ENCODE measurements at regions not wholly inside any gene's neighbourhood (a gene's known extent, or its start where the extent isn't known, plus 50 kb on each side); places are given as distances from the start of the nearest gene placed in this dataset.

DNA sequence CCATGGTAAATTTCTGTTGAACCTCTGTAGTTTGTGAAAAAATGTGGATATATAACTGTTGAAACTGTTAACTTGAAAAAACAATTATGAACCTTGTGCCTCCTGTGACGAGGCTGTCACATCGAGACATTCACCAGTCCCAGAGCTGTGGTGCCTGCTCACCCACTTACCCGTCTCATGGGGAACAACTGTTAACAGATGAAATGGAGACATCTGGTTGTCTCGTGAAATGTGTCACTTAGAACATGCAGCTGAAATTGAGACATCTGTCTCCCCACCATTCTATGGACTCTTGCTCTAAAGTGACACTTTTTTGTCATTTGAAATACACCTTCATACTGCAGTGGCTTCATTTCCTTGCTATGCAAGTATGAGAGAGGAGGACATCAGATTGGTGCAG is 240.6 kb downstream of the GXYLT1 start:
- H3K9me3 ChIP-seq = no peaks in the 10 kb centered on the region
- no peak overlapping the region for H3K9ac ChIP-seq
- H3K4me2 ChIP-seq = no peak overlapping the region
- no peak for TF ChIP-seq Cebpa-rat (IDR thresholded peaks at IDR 0.05)
- H3K36me3 ChIP-seq = no peaks in the 10 kb centered on the region
- no peaks in the 10 kb centered on the region for H3K27me3 ChIP-seq
- no peaks in the 10 kb centered on the region for H3K4me1 ChIP-seq
- no peak overlapping the region for H3K27ac ChIP-seq
- no peak overlapping the region for H3K4me3 ChIP-seq
- no peaks in the 10 kb centered on the region for H4K20me1 ChIP-seq

DNA sequence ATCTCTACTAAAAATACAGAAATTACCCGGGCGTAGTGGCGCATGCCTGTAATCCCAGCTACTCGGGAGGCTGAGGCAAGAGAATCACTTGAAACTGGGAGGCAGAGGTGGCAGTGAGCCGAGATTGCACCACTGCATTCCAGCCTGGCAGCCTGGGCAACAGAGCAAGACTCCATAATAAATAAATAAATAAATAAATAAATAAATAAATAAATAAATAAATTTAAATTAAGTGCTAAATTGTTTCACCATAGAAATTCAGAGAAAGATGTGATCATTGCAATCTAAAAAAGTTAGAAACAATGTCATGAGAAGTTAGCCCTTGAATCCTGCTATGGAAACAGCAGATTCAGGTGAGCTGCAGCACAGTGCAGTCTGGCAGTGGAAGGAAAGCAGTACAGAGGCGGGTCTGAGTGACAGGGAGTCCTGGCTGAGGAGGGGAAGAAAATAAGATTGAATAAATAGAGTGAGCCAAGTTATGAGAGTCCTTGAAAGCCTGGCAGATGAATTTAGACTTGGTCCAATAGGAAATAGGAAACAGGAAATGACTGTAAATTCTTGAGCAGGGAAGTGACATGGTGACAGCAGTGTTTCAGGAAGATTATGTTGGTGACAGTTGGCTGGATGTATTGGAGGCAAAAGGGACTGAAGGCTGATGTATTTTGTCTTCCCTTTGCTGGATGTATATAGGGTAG is 241.5 kb downstream of the GXYLT1 start:
- H4K20me1 ChIP-seq = no peaks in the 10 kb centered on the region
- TF ChIP-seq Cebpa-rat (IDR thresholded peaks at IDR 0.05) = no peak
- no peaks in the 10 kb centered on the region for H3K4me1 ChIP-seq
- no peak overlapping the region for H3K4me3 ChIP-seq
- no peaks in the 10 kb centered on the region for H3K27me3 ChIP-seq
- no peaks in the 10 kb centered on the region for H3K9me3 ChIP-seq
- H3K27ac ChIP-seq = no peak overlapping the region
- no peaks in the 10 kb centered on the region for H3K36me3 ChIP-seq
- no peak overlapping the region for H3K4me2 ChIP-seq
- H3K9ac ChIP-seq = no peak overlapping the region

DNA sequence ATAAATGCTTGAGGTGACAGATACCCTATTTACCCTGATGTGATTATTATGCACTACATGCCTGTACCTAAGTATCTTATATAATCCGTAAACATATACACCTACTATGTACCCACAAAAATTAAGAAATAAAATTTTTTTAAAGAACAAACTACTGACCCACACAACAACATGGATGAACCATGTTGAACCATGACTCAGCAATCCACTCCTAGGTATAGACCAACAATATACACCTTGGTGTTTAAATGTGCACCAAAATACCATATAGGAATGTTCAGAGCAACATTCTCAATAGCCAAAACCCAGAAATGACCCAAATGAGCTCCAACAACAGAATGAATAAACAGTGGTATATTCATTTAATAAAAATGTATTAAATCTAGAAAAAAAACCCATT is 245.1 kb downstream of the GXYLT1 start:
- no peaks in the 10 kb centered on the region for H3K36me3 ChIP-seq
- H3K4me1 ChIP-seq = no peaks in the 10 kb centered on the region
- no peaks in the 10 kb centered on the region for H3K27me3 ChIP-seq
- no peak overlapping the region for H3K4me2 ChIP-seq
- no peak overlapping the region for H3K27ac ChIP-seq
- no peak overlapping the region for H3K9ac ChIP-seq
- H4K20me1 ChIP-seq = no peaks in the 10 kb centered on the region
- no peak for TF ChIP-seq Cebpa-rat (IDR thresholded peaks at IDR 0.05)
- H3K4me3 ChIP-seq = no peak overlapping the region
- H3K9me3 ChIP-seq = no peaks in the 10 kb centered on the region

DNA sequence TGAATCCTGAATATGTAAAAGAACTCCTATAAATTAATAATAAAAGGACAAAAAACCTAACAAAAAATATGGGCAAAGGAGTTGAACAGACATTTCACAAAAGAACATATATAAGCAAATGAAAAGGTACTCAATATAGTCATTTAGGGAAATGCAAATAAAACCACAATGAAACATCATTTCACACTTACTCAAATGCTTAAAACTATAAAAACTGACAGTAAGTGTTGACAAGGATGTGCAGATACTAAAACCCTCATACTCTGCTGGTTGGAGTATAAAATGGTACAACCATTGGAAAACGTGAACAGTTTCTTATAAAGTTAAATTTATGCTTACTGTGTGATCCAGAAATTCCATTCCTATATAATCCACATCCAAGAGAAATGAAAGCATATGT is 247.1 kb downstream of the GXYLT1 start:
- H3K27ac ChIP-seq = no peak overlapping the region
- no peaks in the 10 kb centered on the region for H3K27me3 ChIP-seq
- H3K4me3 ChIP-seq = no peak overlapping the region
- no peaks in the 10 kb centered on the region for H3K36me3 ChIP-seq
- no peak overlapping the region for H3K9ac ChIP-seq
- H3K9me3 ChIP-seq = no peaks in the 10 kb centered on the region
- H4K20me1 ChIP-seq = no peaks in the 10 kb centered on the region
- TF ChIP-seq Cebpa-rat (IDR thresholded peaks at IDR 0.05) = no peak
- H3K4me2 ChIP-seq = no peak overlapping the region
- no peaks in the 10 kb centered on the region for H3K4me1 ChIP-seq

DNA sequence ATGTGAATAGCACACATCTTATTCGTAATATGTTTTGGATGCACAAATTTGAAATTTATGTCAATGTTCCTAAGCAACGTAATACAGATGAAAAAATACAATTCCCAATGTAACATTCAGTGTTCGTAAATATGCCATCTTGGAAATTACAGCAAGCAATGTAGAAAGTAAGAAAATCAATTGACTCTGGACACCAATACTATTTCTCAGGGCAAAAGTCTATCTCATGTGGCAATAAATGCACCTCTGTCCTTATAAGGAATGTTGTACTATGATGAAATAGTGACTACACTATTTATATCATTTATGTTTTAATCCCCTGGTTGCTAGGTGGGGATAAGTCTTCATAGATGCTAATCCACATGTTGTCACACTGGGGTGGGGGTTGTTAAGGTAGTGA is 251.2 kb downstream of the GXYLT1 start:
- H3K36me3 ChIP-seq = no peaks in the 10 kb centered on the region
- H4K20me1 ChIP-seq = no peaks in the 10 kb centered on the region
- TF ChIP-seq Cebpa-rat (IDR thresholded peaks at IDR 0.05) = no peak
- no peak overlapping the region for H3K9ac ChIP-seq
- no peaks in the 10 kb centered on the region for H3K4me1 ChIP-seq
- H3K4me3 ChIP-seq = no peak overlapping the region
- H3K9me3 ChIP-seq = no peaks in the 10 kb centered on the region
- no peak overlapping the region for H3K4me2 ChIP-seq
- no peak overlapping the region for H3K27ac ChIP-seq
- no peaks in the 10 kb centered on the region for H3K27me3 ChIP-seq

DNA sequence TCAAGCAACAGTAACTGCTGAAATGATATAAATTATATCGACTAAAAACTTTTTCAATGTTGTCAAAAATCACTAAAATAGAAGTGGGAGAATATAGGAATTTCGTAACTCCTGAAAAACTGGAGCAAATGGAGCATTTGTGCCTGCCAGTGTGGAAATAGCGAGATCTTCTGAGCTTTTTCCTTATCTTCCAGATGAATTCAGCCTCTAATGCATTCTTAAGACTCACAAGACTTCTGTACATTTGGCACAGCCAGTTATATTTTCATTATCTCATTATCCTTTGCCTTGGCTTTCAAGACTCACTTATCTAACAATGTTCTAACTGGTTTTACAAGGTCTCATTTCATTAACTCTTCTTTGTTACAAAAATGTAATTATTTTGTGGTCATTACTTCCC is 252.4 kb downstream of the GXYLT1 start:
- Histone ChIP-seq H3K9me3 (no peaks in the 10 kb centered on the region), H3K4me3 (no peak overlapping the region)
- no peak for TF ChIP-seq Cebpa-rat (IDR thresholded peaks at IDR 0.05)

DNA sequence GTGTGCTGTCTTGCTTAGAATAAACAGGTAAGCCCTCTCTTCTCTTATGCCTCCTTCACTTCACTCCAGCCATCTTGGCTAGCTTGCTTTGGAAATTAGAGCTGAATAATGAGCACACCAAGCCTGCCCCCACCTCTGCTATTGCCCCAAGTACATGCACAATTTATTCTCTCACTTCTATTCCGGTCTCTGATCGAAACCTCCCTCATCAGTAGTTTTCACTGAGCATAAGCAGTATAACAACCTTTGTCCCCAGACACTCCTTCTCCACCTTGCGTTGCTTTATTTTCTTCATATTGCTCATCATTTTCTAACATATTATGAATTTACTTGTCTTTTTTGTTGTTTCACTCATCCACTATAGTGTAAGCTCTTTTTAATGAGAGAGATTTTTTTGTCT is 253.4 kb downstream of the GXYLT1 start:
- no peaks in the 10 kb centered on the region for H3K27me3 ChIP-seq
- H3K9me3 ChIP-seq = no peaks in the 10 kb centered on the region
- no peak overlapping the region for H3K9ac ChIP-seq
- no peak overlapping the region for H3K4me2 ChIP-seq
- no peaks in the 10 kb centered on the region for H3K4me1 ChIP-seq
- no peak overlapping the region for H3K27ac ChIP-seq
- no peaks in the 10 kb centered on the region for H4K20me1 ChIP-seq
- no peak overlapping the region for H3K4me3 ChIP-seq
- H3K36me3 ChIP-seq = no peaks in the 10 kb centered on the region
- TF ChIP-seq Cebpa-rat (IDR thresholded peaks at IDR 0.05) = no peak

More for the DNA sequence above, 252.4 kb downstream of the GXYLT1 start:
- no peaks in the 10 kb centered on the region for H3K36me3 ChIP-seq
- H3K27me3 ChIP-seq = no peaks in the 10 kb centered on the region
- H3K4me1 ChIP-seq = no peaks in the 10 kb centered on the region
- no peak overlapping the region for H3K9ac ChIP-seq
- H4K20me1 ChIP-seq = no peaks in the 10 kb centered on the region
- H3K4me2 ChIP-seq = no peak overlapping the region
- no peak overlapping the region for H3K27ac ChIP-seq

DNA sequence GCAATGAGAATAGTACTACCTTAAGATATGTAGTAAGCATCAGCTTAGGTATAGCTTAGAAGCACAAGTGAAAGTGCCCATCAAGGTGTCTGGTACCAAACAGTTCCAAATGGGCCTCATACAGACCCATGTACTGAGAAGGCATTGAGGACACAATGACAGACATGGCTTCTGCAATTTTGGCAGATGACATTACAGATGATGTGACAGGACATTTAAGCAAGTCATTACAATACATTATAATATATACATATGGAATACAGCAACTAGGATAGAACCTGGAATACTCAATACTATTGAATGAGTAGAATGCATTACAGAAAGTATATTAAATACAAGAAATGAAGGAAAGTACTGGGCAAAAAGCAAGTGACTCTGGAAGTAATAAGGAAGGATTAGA is 256.4 kb downstream of the GXYLT1 start:
- no peak overlapping the region for H3K9ac ChIP-seq
- H3K4me2 ChIP-seq = no peak overlapping the region
- H3K9me3 ChIP-seq = no peaks in the 10 kb centered on the region
- no peak overlapping the region for H3K27ac ChIP-seq
- no peaks in the 10 kb centered on the region for H3K36me3 ChIP-seq
- no peaks in the 10 kb centered on the region for H4K20me1 ChIP-seq
- H3K4me1 ChIP-seq = no peaks in the 10 kb centered on the region
- H3K4me3 ChIP-seq = no peak overlapping the region
- no peaks in the 10 kb centered on the region for H3K27me3 ChIP-seq
- TF ChIP-seq Cebpa-rat (IDR thresholded peaks at IDR 0.05) = no peak

DNA sequence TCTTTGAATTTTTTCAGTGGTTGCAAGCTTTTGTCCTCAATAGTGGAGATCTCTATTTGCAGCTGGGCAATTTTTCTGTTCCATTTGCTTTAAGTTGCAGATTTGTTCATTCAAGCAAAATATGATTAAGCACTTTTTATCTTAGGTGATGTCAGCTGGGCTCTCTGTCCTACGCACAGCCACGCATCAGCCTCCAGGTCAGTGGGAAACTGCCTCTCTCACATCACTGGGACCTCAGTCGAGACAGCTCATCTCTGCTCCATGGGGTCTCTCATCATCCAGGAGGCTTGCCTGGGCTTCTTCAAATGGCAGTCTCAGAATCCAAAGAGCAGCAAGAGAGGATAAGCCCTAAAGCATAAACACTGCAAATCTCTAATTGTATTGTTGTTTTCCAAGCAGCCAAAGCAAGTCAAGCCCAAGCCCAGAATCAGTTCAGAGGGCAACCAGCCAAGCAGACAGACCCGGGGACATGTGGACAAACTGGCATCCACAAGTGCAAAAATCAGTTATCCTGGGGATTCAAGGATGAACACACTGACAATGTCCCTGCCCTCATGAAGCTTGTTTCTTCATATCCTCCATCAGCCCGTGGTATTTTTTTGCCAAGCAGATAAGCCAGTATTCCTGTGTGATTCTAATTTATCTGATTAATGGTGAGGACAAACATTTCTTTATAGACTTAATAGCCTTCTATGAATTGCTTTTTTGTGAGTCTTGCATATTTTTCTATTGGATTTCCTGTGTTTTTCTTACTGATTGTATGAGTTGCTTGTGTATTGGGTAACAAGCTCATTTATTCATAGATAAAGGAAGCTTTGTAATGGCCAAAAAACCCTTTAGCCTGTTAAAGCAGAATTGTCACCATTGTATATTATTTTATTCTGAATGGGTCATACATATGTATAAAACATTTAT is 262.5 kb downstream of the GXYLT1 start:
- Histone ChIP-seq H3K4me2 (no peak overlapping the region), H3K9me3 (no peaks in the 10 kb centered on the region), H3K27me3 (no peaks in the 10 kb centered on the region), H3K9ac (no peak overlapping the region), H3K27ac (no peak overlapping the region), H4K20me1 (no peaks in the 10 kb centered on the region), H3K36me3 (no peaks in the 10 kb centered on the region), H3K4me3 (no peak overlapping the region), H3K4me1 (no peaks in the 10 kb centered on the region)
- no peak for TF ChIP-seq Cebpa-rat (IDR thresholded peaks at IDR 0.05)

DNA sequence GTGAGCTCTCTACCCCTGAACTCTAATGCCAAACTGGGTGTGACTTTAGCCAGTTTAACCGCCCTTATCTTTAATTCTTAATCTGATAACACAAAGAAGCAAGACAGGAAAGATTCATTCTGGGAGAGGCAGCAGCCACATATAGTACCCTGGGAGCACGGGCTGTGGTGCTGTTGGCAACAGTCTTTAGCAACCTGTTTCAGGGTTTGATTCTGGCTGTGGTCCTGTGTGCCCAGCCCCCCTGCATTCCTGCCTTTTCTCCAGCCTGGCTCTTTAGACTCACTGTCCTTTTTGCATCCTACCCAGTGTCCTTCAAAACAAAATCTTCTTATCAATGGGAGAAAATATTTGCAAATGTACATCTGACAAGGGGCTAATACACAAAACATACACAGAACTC is 275.2 kb downstream of the GXYLT1 start:
- no peak overlapping the region for H3K27ac ChIP-seq
- H3K9me3 ChIP-seq = no peaks in the 10 kb centered on the region
- H3K27me3 ChIP-seq = no peaks in the 10 kb centered on the region
- no peak overlapping the region for H3K4me2 ChIP-seq
- TF ChIP-seq Cebpa-rat (IDR thresholded peaks at IDR 0.05) = no peak
- H3K4me1 ChIP-seq = no peaks in the 10 kb centered on the region
- H3K9ac ChIP-seq = no peak overlapping the region
- no peaks in the 10 kb centered on the region for H3K36me3 ChIP-seq
- H3K4me3 ChIP-seq = no peak overlapping the region
- no peaks in the 10 kb centered on the region for H4K20me1 ChIP-seq

Measured in BLaER1 (cell line).